ENCODE measurements at regions not wholly inside any gene's neighbourhood (a gene's known extent, or its start where the extent isn't known, plus 50 kb on each side); places are given as distances from the start of the nearest gene placed in this dataset.

- no peaks in the 10 kb centered on the region for H3K4me1 ChIP-seq (ENCODE audit: control insufficient read depth, low read depth, low read length)
- no peaks in the 10 kb centered on the region for H3K36me3 ChIP-seq (ENCODE audit: control insufficient read depth, low read depth, low read length)
- H3K9ac ChIP-seq (ENCODE audit: low read length), result no peak overlapping the region
- H3K27ac ChIP-seq (ENCODE audit: low read length), result no peak overlapping the region
- no peaks in the 10 kb centered on the region for H3K27me3 ChIP-seq (ENCODE audit: control insufficient read depth, insufficient read depth, low read length)
- no peaks in the 10 kb centered on the region for H3K9me3 ChIP-seq (ENCODE audit: control insufficient read depth, low read depth, low read length)
- no peak overlapping the region for H3K4me3 ChIP-seq (ENCODE audit: low read length)
Observed at GRCh38 chrX:10106806-10107205, 50.0 kb upstream of the CLCN4 start.

All from iPS-18a (cell line).